Liver (tissue), 8 donors: ENCODE measurements at regions not wholly inside any gene's neighbourhood (a gene's known extent, or its start where the extent isn't known, plus 50 kb on each side); places are given as distances from the start of the nearest gene placed in this dataset.

Experiments used
- DNase-seq: peaks from one replicate; pipeline ENCODE4 v3.0.0-alpha.2; 2017; ENCODE audit warnings: low spot score
- H3K27ac ChIP-seq, 2 donors: one replicate each; pipeline ENCODE4 v1.7.0; 2013; ENCODE audit warnings: inconsistent platforms in 2 of 2, low read length in 2 of 2, control low read depth in 1 of 2, low read depth in 1 of 2, mild to moderate bottlenecking in 1 of 2
- H3K27me3 ChIP-seq, 4 donors: one replicate each; pipeline versions ENCODE4 v1.6.1 to v1.7.0; 2013; ENCODE audit warnings: low read length in 3 of 4, inconsistent platforms in 1 of 4, mild to moderate bottlenecking in 1 of 4, moderate library complexity in 1 of 4; ENCODE audit not compliant: control insufficient read depth in 4 of 4, insufficient read depth in 4 of 4
- H3K36me3 ChIP-seq, 4 donors: one replicate each; pipeline versions ENCODE4 v1.6.1 to v1.7.0; 2013; ENCODE audit warnings: low read length in 3 of 4, mild to moderate bottlenecking in 3 of 4, low read depth in 1 of 4, moderate library complexity in 1 of 4; ENCODE audit not compliant: control insufficient read depth in 4 of 4, insufficient read depth in 3 of 4
- H3K4me1 ChIP-seq, 4 donors: one replicate each; pipeline versions ENCODE4 v1.6.1 to v1.7.0; 2013; ENCODE audit warnings: low read length in 3 of 4, mild to moderate bottlenecking in 3 of 4, moderate library complexity in 1 of 4; ENCODE audit not compliant: control insufficient read depth in 4 of 4, insufficient read depth in 4 of 4
- H3K4me3 ChIP-seq, 3 donors: one replicate each; pipeline versions ENCODE4 v1.6.1 to v1.7.0; 2013; ENCODE audit warnings: low read length in 3 of 3, control low read depth in 1 of 3, low read depth in 1 of 3, mild to moderate bottlenecking in 1 of 3
- H3K9ac ChIP-seq, 2 donors: one replicate each; pipeline ENCODE4 v1.7.0; 2013; ENCODE audit warnings: low read length in 2 of 2, mild to moderate bottlenecking in 2 of 2, moderate library complexity in 2 of 2, control low read depth in 1 of 2, low read depth in 1 of 2
- H3K9me3 ChIP-seq, 4 donors: one replicate each; pipeline versions ENCODE4 v1.6.1 to v1.7.0; 2013; ENCODE audit warnings: low read length in 3 of 4; ENCODE audit not compliant: control insufficient read depth in 4 of 4
- ATF3 ChIP-seq: IDR thresholded peaks from 2 replicates; pipeline ENCODE4 v1.6.1; 2016; ENCODE audit warnings: antibody characterized with exemption
- CTCF ChIP-seq: fragments of 150-350 bp; IDR thresholded peaks from 2 replicates; pipeline ENCODE4 v1.5.1; 2017; ENCODE audit warnings: improper control_type of control experiment, low read depth, low read length; ENCODE audit not compliant: missing input control
- EGR1 ChIP-seq, 2 donors: IDR thresholded peaks; 2 replicates each; pipeline ENCODE4 v1.6.1; 2016 to 2018; ENCODE audit warnings: antibody characterized with exemption in 2 of 2, low read depth in 2 of 2
- FOXA1 ChIP-seq: IDR thresholded peaks from 2 replicates; pipeline ENCODE4 v1.6.1; 2016; ENCODE audit warnings: antibody characterized with exemption
- FOXA2 ChIP-seq: IDR thresholded peaks from 2 replicates; pipeline ENCODE4 v1.6.1; 2016; ENCODE audit warnings: antibody characterized with exemption
- GABPA ChIP-seq, 2 donors: IDR thresholded peaks in 1 of 2; conservative IDR thresholded peaks in 1 of 2; 2 replicates each; pipeline ENCODE4 v1.6.1; 2016; ENCODE audit warnings: antibody characterized with exemption in 2 of 2, mild to moderate bottlenecking in 1 of 2, moderate library complexity in 1 of 2
- HNF4A ChIP-seq, 2 donors: conservative IDR thresholded peaks; 2 replicates each; pipeline ENCODE4 v1.6.1; 2016; ENCODE audit warnings: antibody characterized with exemption in 2 of 2, mild to moderate bottlenecking in 2 of 2
- HNF4G ChIP-seq: IDR thresholded peaks from 2 replicates; pipeline ENCODE4 v1.6.1; 2016; ENCODE audit warnings: antibody characterized with exemption
- JUND ChIP-seq, 2 donors: IDR thresholded peaks; 2 replicates each; pipeline ENCODE4 v1.6.1; 2016; ENCODE audit warnings: antibody characterized with exemption in 2 of 2
- MAX ChIP-seq: IDR thresholded peaks from 2 replicates; pipeline ENCODE4 v1.6.1; 2016; ENCODE audit warnings: antibody characterized with exemption
- NR2F2 ChIP-seq: IDR thresholded peaks from 2 replicates; pipeline ENCODE4 v1.6.1; 2016; ENCODE audit warnings: antibody characterized with exemption
- RAD21 ChIP-seq, 2 donors: IDR thresholded peaks; 2 replicates each; pipeline ENCODE4 v1.6.1; 2016; ENCODE audit warnings: antibody characterized with exemption in 2 of 2, mild to moderate bottlenecking in 2 of 2
- REST ChIP-seq: IDR thresholded peaks from 2 replicates; pipeline ENCODE4 v1.6.1; 2016; ENCODE audit warnings: antibody characterized with exemption, mild to moderate bottlenecking
- RXRA ChIP-seq, 2 donors: IDR thresholded peaks; 2 replicates each; pipeline ENCODE4 v1.6.1; 2017 to 2018; ENCODE audit warnings: antibody characterized with exemption in 2 of 2, mild to moderate bottlenecking in 1 of 2
- SP1 ChIP-seq: IDR thresholded peaks from 2 replicates; pipeline ENCODE4 v1.6.1; 2018; ENCODE audit warnings: antibody characterized with exemption, mild to moderate bottlenecking
- TAF1 ChIP-seq: conservative IDR thresholded peaks from 2 replicates; pipeline ENCODE4 v1.6.1; 2016; ENCODE audit warnings: antibody characterized with exemption, mild to moderate bottlenecking
- YY1 ChIP-seq: IDR thresholded peaks from 2 replicates; pipeline ENCODE4 v1.6.1; 2016; ENCODE audit warnings: antibody characterized with exemption, mild to moderate bottlenecking
- ZBTB33 ChIP-seq: IDR thresholded peaks from 2 replicates; pipeline ENCODE4 v1.6.1; 2016; ENCODE audit warnings: antibody characterized with exemption
- WGBS: extraction: QIAGEN DNeasy Blood & Tissue Kit; methylation state at CpG from one replicate; pipeline ENCODE4 v1.1.7; 2013; 5-methylcytosine and 5-hydroxymethylcytosine counted together
- donor health status: healthy.
- donor health status: healthy.
- donor health status: healthy.
- donor health status: healthy.
- donor health status: healthy.

GRCh38 chr13:57352114-57352513, 185.1 kb downstream of the PRR20E start (continued):
- TF ChIP-seq RXRA (IDR thresholded peaks at IDR 0.05) (no peak), MAX (no peak), HNF4G (no peak), EGR1 (IDR thresholded peaks at IDR 0.05; ENCODE audit: low read depth in 2 of 2) (no peak), FOXA2 (no peak), ATF3 (no peak), HNF4A (conservative IDR thresholded peaks at IDR 0.05) (no peak)

GRCh38 chr13:57353831-57354230, 186.8 kb downstream of the PRR20E start:
- no peaks in the 10 kb centered on the region for H3K27me3 ChIP-seq
- H3K27ac ChIP-seq, result no peak overlapping the region
- TF ChIP-seq GABPA (IDR thresholded peaks at IDR 0.05 in 1 of 2, conservative IDR thresholded peaks at IDR 0.05 in 1 of 2), result no peak
- TF ChIP-seq FOXA1, result no peak
- no peak for TF ChIP-seq CTCF
- TF ChIP-seq RXRA (IDR thresholded peaks at IDR 0.05), result no peak
- TF ChIP-seq FOXA2, result no peak
- no peak for TF ChIP-seq SP1
- no peak for TF ChIP-seq TAF1
- no peak for TF ChIP-seq ZBTB33
- TF ChIP-seq ATF3, result no peak
- no peak for TF ChIP-seq MAX
- no peak for TF ChIP-seq HNF4G
- no peak for TF ChIP-seq JUND (IDR thresholded peaks at IDR 0.05)
- no peak for TF ChIP-seq EGR1 (IDR thresholded peaks at IDR 0.05; ENCODE audit: low read depth in 2 of 2)
- no peak for TF ChIP-seq NR2F2
- no peak for TF ChIP-seq REST
- TF ChIP-seq RAD21 (IDR thresholded peaks at IDR 0.05), result no peak
- no peak for TF ChIP-seq YY1
- no peak for TF ChIP-seq HNF4A (conservative IDR thresholded peaks at IDR 0.05)
- H3K36me3 ChIP-seq, result no peaks in the 10 kb centered on the region
- WGBS, result 61% methylated on average over 3 of the region's 3 CpGs
- no peaks in the 10 kb centered on the region for H3K9me3 ChIP-seq
- H3K9ac ChIP-seq, result no peak overlapping the region
- no peak for DNase-seq
- no peaks in the 10 kb centered on the region for H3K4me1 ChIP-seq
- H3K4me3 ChIP-seq, result no peak overlapping the region
